ENCODE measurements at regions not wholly inside any gene's neighbourhood (a gene's known extent, or its start where the extent isn't known, plus 50 kb on each side); places are given as distances from the start of the nearest gene placed in this dataset.

GRCh38 chr4:127174616-127175015 lies 458.1 kb upstream of the INTU start:
- DNase-seq (ENCODE audit: low read depth), result no peak

DNA sequence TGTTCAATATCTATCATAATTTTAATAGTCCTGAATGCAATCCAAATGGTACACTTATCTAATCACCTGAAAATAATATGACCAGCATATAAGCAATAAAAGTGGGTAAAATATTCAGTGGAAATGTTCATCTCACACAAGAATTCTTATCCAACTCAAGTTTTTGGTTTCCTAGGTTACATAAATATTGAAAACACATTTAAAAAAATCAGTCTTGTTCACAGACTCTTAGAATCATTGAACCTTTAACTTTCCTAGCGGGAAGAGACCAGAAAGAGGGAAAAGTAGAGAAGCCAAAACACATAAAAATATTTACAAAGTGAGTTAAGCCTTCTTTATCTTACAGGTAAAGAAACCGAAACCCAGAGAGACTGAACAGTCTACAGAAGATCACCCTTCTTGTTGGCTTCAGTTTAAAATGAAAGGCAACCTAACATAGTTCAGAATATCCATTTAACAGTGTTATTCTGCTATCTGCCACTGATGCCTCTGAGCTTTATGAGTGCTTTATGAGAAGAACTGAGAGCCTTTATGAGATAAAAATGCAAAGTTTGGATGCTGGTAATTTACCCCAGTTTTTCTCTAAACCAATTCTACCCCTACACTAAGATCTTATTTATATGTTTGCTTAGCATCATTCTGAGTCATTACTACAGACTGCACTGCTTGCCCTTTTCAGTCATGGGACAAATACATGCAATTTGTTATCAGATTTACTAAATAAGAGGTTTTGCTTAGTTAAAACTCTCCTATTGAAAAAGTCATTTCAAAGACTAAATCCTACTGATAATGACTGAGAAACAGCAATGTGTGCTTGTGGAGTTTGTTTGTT lies 453.3 kb upstream of the INTU start:
- no peak for DNase-seq (ENCODE audit: low read depth)

DNA sequence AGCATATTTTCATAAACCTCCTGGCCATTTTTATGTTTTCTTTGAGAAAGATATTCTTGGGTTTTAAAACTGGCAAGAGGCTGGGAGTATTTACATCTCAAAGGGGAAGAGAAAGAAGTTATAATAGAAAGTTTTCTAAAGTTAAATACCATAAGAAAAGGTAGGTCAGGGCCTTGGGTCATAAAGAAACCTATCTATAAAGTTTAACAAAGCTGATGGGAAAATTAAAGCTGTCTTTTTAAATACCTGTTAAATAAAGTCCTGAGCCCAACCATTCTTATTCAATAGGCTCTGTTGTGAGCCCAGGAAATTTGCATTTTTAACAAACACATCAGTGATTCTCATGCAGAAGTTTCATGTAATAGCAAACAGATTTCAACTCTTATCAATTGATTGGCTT lies 451.8 kb upstream of the INTU start:
- no peak for DNase-seq (ENCODE audit: low read depth)

GRCh38 chr4:127182687-127183086 lies 450.1 kb upstream of the INTU start:
- no peak for DNase-seq (ENCODE audit: low read depth)

DNA sequence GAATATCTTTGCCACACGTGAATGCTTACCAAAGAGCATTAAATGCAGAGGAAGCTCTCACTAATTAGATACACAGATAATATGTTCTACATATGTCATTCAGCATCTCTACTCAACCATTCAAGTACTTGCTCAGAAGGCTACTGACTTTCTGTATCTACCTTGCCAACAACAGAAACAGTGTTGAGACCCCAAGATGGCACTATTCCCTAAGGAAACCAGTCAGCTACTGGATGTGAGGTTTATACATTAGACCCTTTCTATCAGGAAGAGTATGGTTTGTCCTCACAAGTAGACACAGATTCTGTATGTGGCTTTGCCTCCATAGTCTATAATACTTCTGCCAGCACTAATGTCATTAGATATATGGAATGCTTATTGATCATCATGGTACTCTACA lies 443.9 kb upstream of the INTU start:
- DNase-seq (ENCODE audit: low read depth), result no peak

GRCh38 chr4:127194281-127194680 lies 438.5 kb upstream of the INTU start:
- no peak for DNase-seq (ENCODE audit: low read depth)

- no peak for DNase-seq (ENCODE audit: low read depth)
These were observed 436.0 kb upstream of the INTU start for GRCh38 chr4:127196655-127197352.

- no peak for DNase-seq (ENCODE audit: low read depth)
These were observed 429.1 kb upstream of the INTU start for GRCh38 chr4:127203562-127204200.

DNA sequence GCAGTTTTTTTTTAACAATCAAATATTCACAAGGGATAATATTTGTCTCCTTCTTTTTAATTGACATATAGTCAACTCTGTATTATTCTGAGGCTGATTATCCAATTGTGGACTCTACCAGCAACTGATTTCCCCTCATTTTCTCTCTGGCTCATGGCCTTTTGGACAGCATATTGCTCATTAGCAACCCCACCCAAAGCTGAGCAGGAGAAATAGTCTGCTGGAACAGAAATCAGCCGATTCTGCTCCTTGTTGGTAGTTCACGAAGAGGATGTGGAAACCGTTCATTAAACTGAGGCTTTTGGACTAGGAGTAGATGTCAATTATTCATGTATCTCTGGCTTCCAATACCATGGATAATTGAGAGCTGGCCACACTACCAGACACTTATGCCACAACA lies 428.4 kb upstream of the INTU start:
- no peak for DNase-seq (ENCODE audit: low read depth)

- DNase-seq (ENCODE audit: low read depth), result no peak
These were observed 423.1 kb upstream of the INTU start for GRCh38 chr4:127209580-127210095.

DNA sequence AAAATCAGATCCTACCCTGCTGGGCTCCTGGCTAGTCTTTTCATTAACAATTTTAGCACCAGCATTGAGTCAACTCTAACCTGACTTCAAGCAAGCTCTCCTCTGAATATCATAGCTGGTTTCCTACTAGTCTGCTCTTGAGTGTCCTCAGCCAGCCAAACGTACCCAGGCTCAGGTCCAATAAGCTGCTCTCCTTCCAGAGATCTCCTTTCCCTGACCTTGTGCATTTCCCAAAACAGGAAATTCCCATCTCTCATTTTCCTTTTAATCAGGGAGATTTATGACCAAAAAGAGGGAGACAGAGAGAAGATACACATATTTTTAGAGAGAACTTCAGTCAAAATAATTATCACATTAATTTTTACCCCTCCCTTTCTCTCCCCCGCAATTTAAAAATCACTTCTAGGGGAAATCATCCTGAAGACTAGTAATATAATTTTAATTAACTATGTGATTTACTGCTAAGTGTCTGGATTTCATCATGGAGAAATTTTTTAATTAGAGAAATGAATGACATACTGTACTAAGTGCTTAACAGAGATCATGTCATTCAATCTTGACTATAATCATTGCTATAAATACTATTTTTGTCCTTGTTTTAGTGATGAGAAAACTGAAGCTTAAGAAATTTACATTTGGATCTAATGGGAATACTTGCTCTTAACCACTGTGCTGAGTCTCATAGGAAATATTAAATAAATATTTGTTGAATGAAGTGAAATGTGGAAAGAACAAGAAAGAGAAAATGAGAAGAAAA lies 421.7 kb upstream of the INTU start:
- DNase-seq (ENCODE audit: low read depth), result no peak

DNA sequence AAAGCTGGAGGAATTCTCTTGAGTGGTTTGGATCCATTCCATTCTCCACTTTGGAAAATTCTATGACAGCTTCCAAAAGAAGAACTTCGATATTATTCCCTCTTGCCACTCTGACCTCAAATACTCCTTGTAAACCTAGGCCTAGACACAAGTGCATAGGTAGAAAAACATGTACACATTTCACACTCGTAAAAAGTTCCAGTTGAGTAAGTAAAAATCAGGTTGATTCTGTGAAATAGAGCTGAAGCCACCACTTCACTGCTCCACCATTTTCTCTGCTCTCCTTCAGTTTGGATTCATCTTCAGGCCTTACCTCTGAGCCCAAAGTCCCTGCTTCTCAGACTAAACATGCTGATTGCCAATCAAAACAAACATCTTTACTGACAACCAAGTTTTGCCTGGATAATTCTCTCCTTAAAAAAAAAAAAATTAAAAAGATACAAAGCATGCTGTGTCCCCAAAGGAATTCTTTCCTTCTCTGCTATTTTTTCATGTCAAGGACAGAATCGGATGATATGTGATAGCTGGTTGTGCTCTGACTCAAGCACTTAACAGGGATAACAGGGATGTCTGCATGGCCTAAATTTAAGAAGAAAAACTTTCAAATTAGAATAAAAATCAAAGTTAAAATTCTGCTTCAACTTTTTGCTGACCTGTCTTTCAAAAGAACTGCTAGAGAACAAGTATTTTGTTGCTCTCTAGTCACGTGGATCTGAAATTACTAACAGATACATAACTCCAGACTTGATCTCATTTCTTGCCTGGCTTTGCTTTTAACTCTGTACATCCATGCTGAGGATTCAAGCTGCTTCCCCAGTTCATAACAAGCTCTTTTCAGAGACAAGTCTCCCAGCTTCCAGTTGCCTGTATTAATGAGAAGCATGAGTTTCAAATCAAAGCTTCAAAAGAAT lies 420.9 kb upstream of the INTU start:
- DNase-seq (ENCODE audit: low read depth), result no peak

GRCh38 chr4:127212701-127213100 lies 420.1 kb upstream of the INTU start:
- no peak for DNase-seq (ENCODE audit: low read depth)

DNA sequence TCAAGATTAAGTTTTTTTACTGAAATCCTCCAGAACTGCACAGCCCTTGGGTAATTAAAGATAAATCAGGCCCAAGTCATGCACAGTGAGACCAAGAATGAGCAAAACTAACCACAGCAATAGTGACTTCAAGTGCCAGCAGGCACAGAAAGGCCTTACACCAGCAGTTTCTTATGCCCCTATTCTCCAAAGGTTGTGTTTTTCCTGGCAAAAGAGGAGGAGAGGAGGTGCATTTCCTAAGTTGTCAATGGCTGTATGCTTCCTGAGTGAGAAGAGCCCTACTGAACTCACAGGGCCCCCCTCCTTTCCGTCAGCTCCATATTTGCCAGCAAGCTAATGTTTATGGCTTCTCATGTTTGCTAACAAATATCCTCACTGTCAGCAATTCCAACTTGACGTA lies 418.7 kb upstream of the INTU start:
- no peak for DNase-seq (ENCODE audit: low read depth)

DNA sequence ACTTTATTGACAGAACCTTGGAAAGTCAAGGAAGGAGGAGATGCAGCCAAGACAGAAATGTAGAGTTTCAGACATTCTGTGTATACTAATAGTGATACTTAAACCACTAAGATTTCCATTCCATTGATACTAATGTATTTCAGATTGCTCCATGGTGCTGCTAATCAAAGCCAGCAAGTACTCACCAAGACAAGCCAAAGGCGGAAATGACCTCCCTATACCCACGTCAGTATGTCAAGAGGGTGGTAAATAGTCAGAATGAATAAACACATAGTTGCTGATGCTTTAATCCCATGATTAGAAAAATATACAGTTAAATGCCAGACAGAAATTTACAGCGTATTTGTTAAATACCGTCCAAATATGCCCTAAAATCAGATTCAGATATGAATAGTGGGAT lies 417.8 kb upstream of the INTU start:
- no peak for DNase-seq (ENCODE audit: low read depth)

- no peak for DNase-seq (ENCODE audit: low read depth)
These were observed 415.0 kb upstream of the INTU start for GRCh38 chr4:127217586-127218229.

DNA sequence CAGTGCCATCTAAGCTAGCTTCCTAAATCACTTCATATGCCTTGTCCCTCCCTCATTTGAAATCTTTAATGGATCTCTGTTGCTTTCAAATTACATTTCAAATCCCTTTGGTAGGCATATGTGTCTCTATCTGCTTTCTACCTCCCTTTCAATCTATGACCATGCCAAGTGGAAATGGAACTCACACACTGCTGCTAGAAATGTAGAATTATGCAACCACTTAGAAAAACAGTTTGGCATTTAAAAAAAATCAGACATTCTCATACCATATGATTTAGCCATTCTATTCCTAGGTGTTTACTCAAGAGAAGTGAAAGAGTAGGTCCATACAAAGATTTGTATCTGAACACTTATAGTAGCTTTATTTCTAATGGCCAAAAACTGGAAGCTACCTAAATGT lies 413.5 kb upstream of the INTU start:
- DNase-seq (ENCODE audit: low read depth), result no peak

DNA sequence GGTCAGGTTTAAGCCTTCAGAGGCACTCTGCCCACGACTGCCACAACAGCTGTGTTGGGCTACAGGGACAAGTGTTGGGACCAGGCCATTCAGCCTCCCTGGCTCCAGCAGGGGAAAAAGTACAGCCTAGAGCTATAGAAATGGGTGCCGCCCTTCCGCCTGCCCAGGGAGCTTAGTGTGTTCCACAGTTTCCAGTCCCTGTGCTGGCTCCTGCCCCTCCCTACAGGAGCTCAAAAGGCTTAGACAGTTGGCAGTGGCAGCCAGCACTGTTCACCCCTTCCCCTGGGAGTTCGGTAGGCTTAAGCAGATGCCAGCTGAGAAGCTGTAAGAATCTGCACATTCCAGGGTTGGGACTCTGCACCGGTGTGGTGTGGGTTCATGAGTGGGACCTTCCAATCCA lies 408.2 kb upstream of the INTU start:
- DNase-seq (ENCODE audit: low read depth), result no peak

DNA sequence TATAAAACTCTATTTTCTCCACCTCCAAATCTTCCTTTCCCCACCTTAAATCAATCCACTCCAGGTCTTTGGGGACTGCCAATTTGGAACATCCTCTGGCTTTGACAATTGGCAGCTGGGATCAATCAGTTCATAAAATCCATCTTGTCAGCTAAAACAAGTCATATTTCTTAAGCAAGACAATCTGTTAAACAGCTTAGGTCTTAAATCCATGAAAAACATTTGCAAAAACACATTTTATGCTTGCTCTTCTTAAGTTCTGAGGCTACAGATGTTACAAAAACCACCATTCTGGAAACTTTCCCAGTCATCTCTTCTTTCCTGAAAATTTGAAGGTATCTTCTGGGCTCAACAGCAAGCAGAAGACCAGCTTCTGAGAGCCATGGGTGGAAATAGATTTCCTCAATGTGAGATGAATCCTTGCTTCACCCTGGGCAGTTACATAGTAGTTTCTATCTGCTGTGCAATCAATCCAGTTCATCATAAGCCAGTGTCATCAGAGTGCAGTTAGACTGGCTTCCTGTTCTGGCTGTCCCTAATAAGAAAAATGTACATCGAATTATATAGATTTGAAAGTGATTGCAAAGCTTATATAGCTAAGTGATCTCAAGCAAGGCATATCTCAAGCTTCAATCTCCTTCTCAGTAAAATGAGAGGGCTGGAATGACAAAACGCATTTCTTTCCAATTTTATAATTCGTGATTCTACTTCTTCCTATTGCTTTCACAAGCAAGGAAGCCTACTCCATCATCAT lies 402.7 kb upstream of the INTU start:
- no peak for DNase-seq (ENCODE audit: low read depth)

- peak; percentile 46 for DNase-seq (ENCODE audit: low read depth)
These were observed 395.9 kb upstream of the INTU start for GRCh38 chr4:127236889-127237288.

All from GM04504 (cell line).